Psoas muscle (tissue), 7 donors: ENCODE measurements at regions not wholly inside any gene's neighbourhood (a gene's known extent, or its start where the extent isn't known, plus 50 kb on each side); places are given as distances from the start of the nearest gene placed in this dataset.

ENCODE experiments used
- ATAC-seq, 4 donors: fragments of 200-7000 bp; cut with Tn5 transposase; one replicate each; pipeline ENCODE4 v1.9.1; 2020; ENCODE audit warnings: moderate library complexity in 3 of 4, mild to moderate bottlenecking in 2 of 4
- DNase-seq, 2 donors: peaks; one replicate each; pipeline ENCODE4 v3.0.0-alpha.2; 2020
- H3K27ac ChIP-seq: fragments of 200-600 bp; one replicate; pipeline ENCODE4 v1.8.0; 2022
- H3K27me3 ChIP-seq, 3 donors: fragments of 200-600 bp in 1 of 3; one replicate each; pipeline versions ENCODE4 v1.6.1 to v1.8.0; 2013 to 2022; ENCODE audit warnings: low read length in 2 of 3, mild to moderate bottlenecking in 2 of 3, moderate library complexity in 1 of 3; ENCODE audit not compliant: insufficient read depth in 3 of 3
- H3K36me3 ChIP-seq, 2 donors: fragments of 200-600 bp in 1 of 2; one replicate each; pipeline versions ENCODE4 v1.6.1 to v1.8.0; 2013 to 2022; ENCODE audit warnings: low read depth in 1 of 2, mild to moderate bottlenecking in 1 of 2, moderate library complexity in 1 of 2; ENCODE audit not compliant: insufficient read depth in 1 of 2
- H3K4me1 ChIP-seq: fragments of 200-600 bp; one replicate; pipeline ENCODE4 v1.8.0; 2022
- H3K4me3 ChIP-seq: fragments of 200-600 bp; one replicate; pipeline ENCODE4 v1.8.0; 2022; ENCODE audit warnings: mild to moderate bottlenecking
- H3K9me3 ChIP-seq: fragments of 200-600 bp; one replicate; pipeline ENCODE4 v1.8.0; 2022
- CTCF ChIP-seq: fragments of 200-600 bp; IDR thresholded peaks from one replicate; pipeline ENCODE4 v1.8.0; 2022; ENCODE audit warnings: antibody characterized with exemption
- WGBS, 3 donors: extraction: QIAGEN DNeasy Blood & Tissue Kit; methylation state at CpG; one replicate each; pipeline versions ENCODE4 v1.1.6 to v1.1.7; 2013; 5-methylcytosine and 5-hydroxymethylcytosine counted together
- intact Hi-C, 2 donors: fragments of 100-400 bp; cut with DNase I; formaldehyde crosslinking; loops; one replicate each; pipeline versions ENCODE4 v1.11.0 to v1.14.2; 2022
- donor health status: healthy with polysubstance abuse.
- donor health status: DM: no; HTN: no; CAD: no; lungs with moderate emphysema.
- donor health status: Bipolar disorder and iron deficiency.
- donor health status: healthy.
- donor health status: DM: yes; HTN: yes; CAD: no.
- donor health status: DM: no; HTN: no; CAD: no.
- donor health status: DM: yes; HTN: yes; CAD: no.

GRCh38 chr5:28493456-28493855 lies 1455.1 kb upstream of the CDH9 start:
- Histone ChIP-seq H3K27ac (no peak overlapping the region), H3K27me3 (no peaks in the 10 kb centered on the region), H3K9me3 (peaks cover 12% of the 10 kb centered on the region), H3K4me1 (no peaks in the 10 kb centered on the region), H3K4me3 (no peak overlapping the region), H3K36me3 (no peaks in the 10 kb centered on the region)
- no peak for TF ChIP-seq CTCF
- 47 to 56% (median 53%) methylated on average over 1 of the region's 1 CpG for WGBS, 3 donors
- intact Hi-C loops: no loop called here
- ATAC-seq (no peak), DNase-seq (no peak)

GRCh38 chr5:28488752-28489151 lies 1450.4 kb upstream of the CDH9 start:
- WGBS, 3 donors: 70 to 83% (median 71%) methylated on average over 2 of the region's 2 CpGs
- ATAC-seq: no peak
- no peak for TF ChIP-seq CTCF
- H3K4me1 ChIP-seq: no peaks in the 10 kb centered on the region
- no peak for DNase-seq
- no peak overlapping the region for H3K27ac ChIP-seq
- intact Hi-C loops: no loop called here
- H3K9me3 ChIP-seq: peaks cover 9% of the 10 kb centered on the region
- H3K4me3 ChIP-seq: no peak overlapping the region
- H3K27me3 ChIP-seq: no peaks in the 10 kb centered on the region
- H3K36me3 ChIP-seq: no peaks in the 10 kb centered on the region

GRCh38 chr5:28483327-28484025 lies 1445.1 kb upstream of the CDH9 start:
- 78 to 82% (median 80%) methylated on average over 21 of the region's 21 CpGs for WGBS, 3 donors
- no peak for ATAC-seq
- no peaks in the 10 kb centered on the region for H3K36me3 ChIP-seq
- no peaks in the 10 kb centered on the region for H3K4me1 ChIP-seq
- TF ChIP-seq CTCF: no peak
- H3K4me3 ChIP-seq: no peak overlapping the region
- no peaks in the 10 kb centered on the region for H3K27me3 ChIP-seq
- intact Hi-C loops: no loop called here
- no peak for DNase-seq
- no peak overlapping the region for H3K27ac ChIP-seq
- H3K9me3 ChIP-seq: no peaks in the 10 kb centered on the region

- no peak for ATAC-seq
- Histone ChIP-seq H3K27me3 (no peaks in the 10 kb centered on the region), H3K4me1 (no peaks in the 10 kb centered on the region), H3K36me3 (no peaks in the 10 kb centered on the region), H3K4me3 (no peak overlapping the region), H3K27ac (no peak overlapping the region), H3K9me3 (no peaks in the 10 kb centered on the region)
- intact Hi-C loops: no loop called here
- WGBS, 3 donors: 48 to 56% (median 51%) methylated on average over 4 of the region's 4 CpGs
- TF ChIP-seq CTCF: no peak
- no peak for DNase-seq
These were observed 1435.2 kb upstream of the CDH9 start for GRCh38 chr5:28473531-28474107.

DNA sequence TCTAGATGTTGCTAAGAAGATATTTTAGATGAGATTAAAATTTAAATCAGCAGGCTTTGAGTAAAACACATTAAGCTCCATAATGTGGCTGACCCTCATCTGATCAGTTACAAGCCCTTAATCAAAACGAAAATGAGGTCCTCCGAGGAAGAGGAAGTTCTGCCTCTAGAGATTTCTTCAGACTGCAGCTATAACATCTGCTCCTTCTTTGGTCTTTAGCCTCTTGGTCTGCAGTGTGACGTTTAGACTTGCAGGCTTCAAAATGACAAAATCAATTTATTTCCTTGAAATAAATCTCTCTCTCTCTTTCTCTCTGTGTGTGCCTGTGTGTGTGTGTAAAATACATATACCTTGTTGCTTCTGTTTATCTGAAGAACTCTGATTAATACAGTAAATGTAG lies 1429.8 kb upstream of the CDH9 start:
- intact Hi-C loops: no loop called here
- H3K4me1 ChIP-seq: no peaks in the 10 kb centered on the region
- no peaks in the 10 kb centered on the region for H3K36me3 ChIP-seq
- TF ChIP-seq CTCF: no peak
- no peak overlapping the region for H3K4me3 ChIP-seq
- H3K9me3 ChIP-seq: no peaks in the 10 kb centered on the region
- H3K27me3 ChIP-seq: no peaks in the 10 kb centered on the region
- ATAC-seq (no peak), DNase-seq (no peak)
- no peak overlapping the region for H3K27ac ChIP-seq
- WGBS, 3 donors: 10 to 18% (median 15%) methylated on average over 3 of the region's 3 CpGs
